ENCODE measurements at regions not wholly inside any gene's neighbourhood (a gene's known extent, or its start where the extent isn't known, plus 50 kb on each side); places are given as distances from the start of the nearest gene placed in this dataset.

DNA sequence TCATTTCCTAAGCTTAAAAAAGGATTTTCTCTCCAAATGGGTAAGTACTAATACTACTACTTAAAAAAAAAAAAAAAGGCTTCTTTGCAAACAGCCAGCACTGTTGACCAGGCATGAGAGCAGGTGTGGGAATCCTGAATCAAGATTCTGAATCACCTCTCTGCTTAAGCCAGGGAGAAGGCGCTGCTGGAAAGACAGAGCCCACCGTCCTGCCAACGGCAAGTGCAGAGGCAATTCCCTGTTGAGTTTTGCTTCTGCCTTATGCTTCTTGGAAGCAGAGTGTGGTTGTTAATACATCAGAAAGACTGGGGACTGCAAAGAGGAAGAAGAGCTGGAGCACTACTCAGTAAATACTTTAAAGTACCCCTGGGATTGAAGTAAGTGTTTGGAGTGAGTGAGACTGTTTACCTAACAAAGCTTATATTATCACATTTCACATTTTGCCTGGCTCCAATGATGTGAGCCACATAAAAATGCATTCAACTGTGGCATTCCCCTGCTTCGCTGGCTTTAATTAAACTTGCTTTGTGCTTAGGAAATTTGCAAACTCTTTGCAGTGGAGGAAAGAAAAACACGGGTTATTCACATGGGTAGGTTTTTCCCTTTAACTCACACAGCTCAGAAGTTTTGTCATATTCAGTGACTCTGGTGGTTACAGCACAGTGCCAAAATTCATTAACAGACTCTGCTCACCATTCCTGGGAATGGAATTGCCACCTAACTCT lies 86.0 kb upstream of the KIF2B start:
- no peaks in the 10 kb centered on the region for H3K4me1 ChIP-seq (ENCODE audit: control extremely low read depth in 1 of 4, control insufficient read depth in 4 of 4, insufficient read depth in 4 of 4, low read length in 3 of 4)
- ChIA-PET CTCF (no interaction called here), POLR2A (no interaction called here)
- H3K27me3 ChIP-seq (replicated peaks in 2 of 5; ENCODE audit: control insufficient read depth in 4 of 5, insufficient read depth in 5 of 5, low read length in 4 of 5): no peaks in the 10 kb centered on the region
- no peak overlapping the region for H3K4me3 ChIP-seq (ENCODE audit: control insufficient read depth in 1 of 7, extremely low read depth in 1 of 7, insufficient read depth in 4 of 7, low read depth in 2 of 7, low read length in 6 of 7)
- H3K36me3 ChIP-seq (ENCODE audit: control insufficient read depth in 4 of 4, insufficient read depth in 4 of 4, low read length in 3 of 4): no peaks in the 10 kb centered on the region
- no peaks in the 10 kb centered on the region for H3K9me3 ChIP-seq (ENCODE audit: control extremely low read depth in 1 of 5, control insufficient read depth in 4 of 5, insufficient read depth in 2 of 5, low read depth in 1 of 5, low read length in 4 of 5)
- no peak overlapping the region for H3K27ac ChIP-seq (ENCODE audit: insufficient read depth in 1 of 2, low read depth in 1 of 2, low read length in 2 of 2, poor library complexity in 1 of 2, severe bottlenecking in 2 of 2)
- 87% methylated on average over 3 of the region's 5 CpGs for WGBS (ENCODE audit: insufficient coverage)
- no peak for DNase-seq

DNA sequence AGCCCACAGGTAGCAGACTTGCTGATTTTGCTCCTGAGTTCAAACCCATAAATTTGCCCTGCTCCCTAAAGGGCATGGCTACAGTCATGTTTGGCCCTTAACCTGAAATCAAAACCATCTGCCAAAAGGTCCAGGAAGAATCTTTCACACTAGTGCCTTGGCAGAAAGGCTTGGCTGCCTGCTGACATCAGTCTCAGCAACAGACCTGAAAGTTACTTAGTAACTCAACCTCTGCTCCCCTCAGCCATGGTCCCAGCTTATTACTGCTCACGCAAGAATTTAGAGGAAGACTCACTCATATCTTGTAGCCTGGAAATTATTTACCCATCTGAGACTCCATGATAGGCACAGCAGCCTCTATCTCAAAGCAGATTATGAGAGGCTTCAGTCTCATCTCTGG lies 98.0 kb upstream of the KIF2B start:
- Histone ChIP-seq H3K36me3 (ENCODE audit: control insufficient read depth in 4 of 4, insufficient read depth in 4 of 4, low read length in 3 of 4) (no peaks in the 10 kb centered on the region), H3K9me3 (ENCODE audit: control extremely low read depth in 1 of 5, control insufficient read depth in 4 of 5, insufficient read depth in 2 of 5, low read depth in 1 of 5, low read length in 4 of 5) (peaks cover 0 to 5% (median 2%) of the 10 kb centered on the region in 5 experiments), H3K4me3 (ENCODE audit: control insufficient read depth in 1 of 7, extremely low read depth in 1 of 7, insufficient read depth in 4 of 7, low read depth in 2 of 7, low read length in 6 of 7) (no peak overlapping the region), H3K27ac (ENCODE audit: insufficient read depth in 1 of 2, low read depth in 1 of 2, low read length in 2 of 2, poor library complexity in 1 of 2, severe bottlenecking in 2 of 2) (no peak overlapping the region), H3K4me1 (ENCODE audit: control extremely low read depth in 1 of 4, control insufficient read depth in 4 of 4, insufficient read depth in 4 of 4, low read length in 3 of 4) (no peaks in the 10 kb centered on the region), H3K27me3 (replicated peaks in 2 of 5; ENCODE audit: control insufficient read depth in 4 of 5, insufficient read depth in 5 of 5, low read length in 4 of 5) (no peaks in the 10 kb centered on the region)
- WGBS (ENCODE audit: insufficient coverage): 100% methylated on average over 1 of the region's 1 CpG
- ChIA-PET POLR2A (no interaction called here), CTCF (no interaction called here)
- no peak for DNase-seq

DNA sequence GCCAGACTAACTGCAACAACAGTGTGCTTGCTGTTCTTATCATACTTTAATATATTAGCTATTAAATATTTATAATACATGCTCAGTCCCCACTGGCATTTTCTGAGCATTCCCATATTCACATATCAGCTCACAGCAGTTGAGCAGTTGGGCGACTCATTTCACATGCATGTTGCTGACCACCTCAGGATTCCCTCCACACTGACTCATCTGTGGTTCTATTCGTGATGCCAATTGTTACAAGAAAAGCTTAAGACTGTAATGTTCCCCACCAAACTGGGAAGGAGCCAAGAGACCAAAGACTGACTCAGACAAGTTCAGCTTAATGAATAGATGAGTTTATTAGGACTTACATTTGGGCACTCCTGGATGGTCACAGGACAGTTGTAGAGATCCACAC lies 100.3 kb upstream of the KIF2B start:
- 96% methylated on average over 2 of the region's 2 CpGs for WGBS (ENCODE audit: insufficient coverage)
- no peak for DNase-seq
- Histone ChIP-seq H3K9me3 (ENCODE audit: control extremely low read depth in 1 of 5, control insufficient read depth in 4 of 5, insufficient read depth in 2 of 5, low read depth in 1 of 5, low read length in 4 of 5) (peaks cover 0 to 5% (median 0%) of the 10 kb centered on the region in 5 experiments), H3K27ac (ENCODE audit: insufficient read depth in 1 of 2, low read depth in 1 of 2, low read length in 2 of 2, poor library complexity in 1 of 2, severe bottlenecking in 2 of 2) (no peak overlapping the region), H3K27me3 (replicated peaks in 2 of 5; ENCODE audit: control insufficient read depth in 4 of 5, insufficient read depth in 5 of 5, low read length in 4 of 5) (no peaks in the 10 kb centered on the region), H3K36me3 (ENCODE audit: control insufficient read depth in 4 of 4, insufficient read depth in 4 of 4, low read length in 3 of 4) (no peaks in the 10 kb centered on the region), H3K4me3 (ENCODE audit: control insufficient read depth in 1 of 7, extremely low read depth in 1 of 7, insufficient read depth in 4 of 7, low read depth in 2 of 7, low read length in 6 of 7) (no peak overlapping the region), H3K4me1 (ENCODE audit: control extremely low read depth in 1 of 4, control insufficient read depth in 4 of 4, insufficient read depth in 4 of 4, low read length in 3 of 4) (no peaks in the 10 kb centered on the region)
- ChIA-PET CTCF (no interaction called here), POLR2A (no interaction called here)

- WGBS (ENCODE audit: insufficient coverage): no CpG with 5 or more reads among the region's 2 CpGs
Observed at GRCh38 chr17:53721101-53721500, 101.6 kb upstream of the KIF2B start.

DNA sequence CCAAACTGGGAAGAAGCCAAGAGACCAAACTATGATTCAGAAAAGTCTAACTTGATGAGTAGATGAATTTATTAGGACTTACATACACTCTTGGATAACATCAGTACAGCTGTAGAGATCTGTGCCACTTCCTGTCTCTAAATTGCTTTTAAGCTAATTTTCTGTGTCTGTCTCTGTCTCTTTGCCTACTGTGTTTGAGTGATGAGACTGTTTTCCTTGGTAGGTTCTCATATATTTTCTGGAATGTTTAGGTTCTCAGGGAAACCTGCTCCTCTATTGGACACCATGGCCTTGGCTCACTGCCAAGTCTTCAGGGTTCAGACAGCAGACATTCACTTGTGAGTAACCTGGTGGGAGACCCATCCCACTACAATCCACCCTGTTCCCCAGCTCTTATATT lies 103.5 kb upstream of the KIF2B start:
- CTCF ChIA-PET: no interaction called here
- POLR2A ChIA-PET: no interaction called here
- Histone ChIP-seq H3K27ac (ENCODE audit: insufficient read depth in 1 of 2, low read depth in 1 of 2, low read length in 2 of 2, poor library complexity in 1 of 2, severe bottlenecking in 2 of 2) (no peak overlapping the region), H3K27me3 (replicated peaks in 2 of 5; ENCODE audit: control insufficient read depth in 4 of 5, insufficient read depth in 5 of 5, low read length in 4 of 5) (no peaks in the 10 kb centered on the region), H3K9me3 (ENCODE audit: control extremely low read depth in 1 of 5, control insufficient read depth in 4 of 5, insufficient read depth in 2 of 5, low read depth in 1 of 5, low read length in 4 of 5) (no peaks in the 10 kb centered on the region), H3K4me1 (ENCODE audit: control extremely low read depth in 1 of 4, control insufficient read depth in 4 of 4, insufficient read depth in 4 of 4, low read length in 3 of 4) (no peaks in the 10 kb centered on the region), H3K4me3 (ENCODE audit: control insufficient read depth in 1 of 7, extremely low read depth in 1 of 7, insufficient read depth in 4 of 7, low read depth in 2 of 7, low read length in 6 of 7) (no peak overlapping the region), H3K36me3 (ENCODE audit: control insufficient read depth in 4 of 4, insufficient read depth in 4 of 4, low read length in 3 of 4) (no peaks in the 10 kb centered on the region)
- DNase-seq: no peak

More at GRCh38 chr17:53721101-53721500, 101.6 kb upstream of the KIF2B start:
- Histone ChIP-seq H3K4me1 (ENCODE audit: control extremely low read depth in 1 of 4, control insufficient read depth in 4 of 4, insufficient read depth in 4 of 4, low read length in 3 of 4) (no peaks in the 10 kb centered on the region), H3K4me3 (ENCODE audit: control insufficient read depth in 1 of 7, extremely low read depth in 1 of 7, insufficient read depth in 4 of 7, low read depth in 2 of 7, low read length in 6 of 7) (no peak overlapping the region), H3K36me3 (ENCODE audit: control insufficient read depth in 4 of 4, insufficient read depth in 4 of 4, low read length in 3 of 4) (no peaks in the 10 kb centered on the region), H3K9me3 (ENCODE audit: control extremely low read depth in 1 of 5, control insufficient read depth in 4 of 5, insufficient read depth in 2 of 5, low read depth in 1 of 5, low read length in 4 of 5) (peaks cover 0 to 5% (median 0%) of the 10 kb centered on the region in 5 experiments), H3K27me3 (replicated peaks in 2 of 5; ENCODE audit: control insufficient read depth in 4 of 5, insufficient read depth in 5 of 5, low read length in 4 of 5) (no peaks in the 10 kb centered on the region), H3K27ac (ENCODE audit: insufficient read depth in 1 of 2, low read depth in 1 of 2, low read length in 2 of 2, poor library complexity in 1 of 2, severe bottlenecking in 2 of 2) (no peak overlapping the region)
- no peak for DNase-seq
- ChIA-PET CTCF (no interaction called here), POLR2A (no interaction called here)

- DNase-seq: no peak
- WGBS (ENCODE audit: insufficient coverage): 98% methylated on average over 4 of the region's 4 CpGs
- no peak overlapping the region for H3K27ac ChIP-seq (ENCODE audit: insufficient read depth in 1 of 2, low read depth in 1 of 2, low read length in 2 of 2, poor library complexity in 1 of 2, severe bottlenecking in 2 of 2)
- no peaks in the 10 kb centered on the region for H3K9me3 ChIP-seq (ENCODE audit: control extremely low read depth in 1 of 5, control insufficient read depth in 4 of 5, insufficient read depth in 2 of 5, low read depth in 1 of 5, low read length in 4 of 5)
- CTCF ChIA-PET: no interaction called here
- POLR2A ChIA-PET: no interaction called here
- no peaks in the 10 kb centered on the region for H3K36me3 ChIP-seq (ENCODE audit: control insufficient read depth in 4 of 4, insufficient read depth in 4 of 4, low read length in 3 of 4)
- H3K27me3 ChIP-seq (replicated peaks in 2 of 5; ENCODE audit: control insufficient read depth in 4 of 5, insufficient read depth in 5 of 5, low read length in 4 of 5): no peaks in the 10 kb centered on the region
- H3K4me1 ChIP-seq (ENCODE audit: control extremely low read depth in 1 of 4, control insufficient read depth in 4 of 4, insufficient read depth in 4 of 4, low read length in 3 of 4): no peaks in the 10 kb centered on the region
- H3K4me3 ChIP-seq (ENCODE audit: control insufficient read depth in 1 of 7, extremely low read depth in 1 of 7, insufficient read depth in 4 of 7, low read depth in 2 of 7, low read length in 6 of 7): no peak overlapping the region
Observed at GRCh38 chr17:53707566-53707965, 115.2 kb upstream of the KIF2B start.

- H3K27me3 ChIP-seq (replicated peaks in 2 of 5; ENCODE audit: control insufficient read depth in 4 of 5, insufficient read depth in 5 of 5, low read length in 4 of 5): no peaks in the 10 kb centered on the region
- POLR2A ChIA-PET: no interaction called here
- no peak overlapping the region for H3K27ac ChIP-seq (ENCODE audit: insufficient read depth in 1 of 2, low read depth in 1 of 2, low read length in 2 of 2, poor library complexity in 1 of 2, severe bottlenecking in 2 of 2)
- H3K9me3 ChIP-seq (ENCODE audit: control extremely low read depth in 1 of 5, control insufficient read depth in 4 of 5, insufficient read depth in 2 of 5, low read depth in 1 of 5, low read length in 4 of 5): no peaks in the 10 kb centered on the region
- WGBS (ENCODE audit: insufficient coverage): 100% methylated on average over 3 of the region's 5 CpGs
- no peaks in the 10 kb centered on the region for H3K36me3 ChIP-seq (ENCODE audit: control insufficient read depth in 4 of 4, insufficient read depth in 4 of 4, low read length in 3 of 4)
- CTCF ChIA-PET: no interaction called here
- H3K4me3 ChIP-seq (ENCODE audit: control insufficient read depth in 1 of 7, extremely low read depth in 1 of 7, insufficient read depth in 4 of 7, low read depth in 2 of 7, low read length in 6 of 7): no peak overlapping the region
- no peak for DNase-seq
- no peaks in the 10 kb centered on the region for H3K4me1 ChIP-seq (ENCODE audit: control extremely low read depth in 1 of 4, control insufficient read depth in 4 of 4, insufficient read depth in 4 of 4, low read length in 3 of 4)
Observed at GRCh38 chr17:53696286-53696685, 126.4 kb upstream of the KIF2B start.
